ENCODE measurements at regions not wholly inside any gene's neighbourhood (a gene's known extent, or its start where the extent isn't known, plus 50 kb on each side); places are given as distances from the start of the nearest gene placed in this dataset.
A peak's percentile ranks its signal among the peaks of the same experiment; 100 is the strongest.
"Not testable (repeated sequence)": the region's sequence is repeated elsewhere in the genome, so short reads cannot be mapped to it uniquely, and the experiment has no call there.

DNA sequence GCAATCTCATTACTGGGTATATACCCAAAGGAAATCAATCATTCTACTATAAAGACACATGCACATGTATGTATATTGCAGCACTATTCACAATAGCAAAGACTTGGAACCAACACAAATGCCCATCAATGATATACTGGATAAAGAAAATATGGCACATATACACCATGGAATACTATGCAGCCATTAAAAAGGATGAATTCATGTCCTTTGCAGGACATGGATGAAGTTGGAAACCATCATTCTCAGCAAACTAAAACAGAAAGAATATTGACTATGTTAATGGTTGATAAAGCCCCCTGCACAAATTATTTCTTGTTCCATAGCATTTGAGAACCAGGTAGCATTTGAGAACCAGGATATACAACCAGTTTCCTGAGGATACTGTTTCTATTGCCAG lies 327.2 kb upstream of the SLC39A10 start:
- POLR2A ChIA-PET; H3K36me3 ChIP-seq (ENCODE audit: control insufficient read depth in 2 of 2, insufficient read depth in 1 of 2, low read length in 2 of 2); H3K27ac ChIP-seq (ENCODE audit: extremely low read depth, low read depth, low read length); H3K9me3 ChIP-seq (ENCODE audit: control insufficient read depth, insufficient read depth, low read depth, low read length); H3K4me1 ChIP-seq (ENCODE audit: control insufficient read depth, insufficient read depth, low read length); H3K4me3 ChIP-seq (ENCODE audit: low read depth, low read length); CTCF ChIA-PET: not testable (repeated sequence)
- 0 out of 2 replicates have a peak, but pooled peaks have one; percentile 48 for TF ChIP-seq ZNF146 (tag by site-specific recombination; IDR thresholded peaks at IDR 0.05)

DNA sequence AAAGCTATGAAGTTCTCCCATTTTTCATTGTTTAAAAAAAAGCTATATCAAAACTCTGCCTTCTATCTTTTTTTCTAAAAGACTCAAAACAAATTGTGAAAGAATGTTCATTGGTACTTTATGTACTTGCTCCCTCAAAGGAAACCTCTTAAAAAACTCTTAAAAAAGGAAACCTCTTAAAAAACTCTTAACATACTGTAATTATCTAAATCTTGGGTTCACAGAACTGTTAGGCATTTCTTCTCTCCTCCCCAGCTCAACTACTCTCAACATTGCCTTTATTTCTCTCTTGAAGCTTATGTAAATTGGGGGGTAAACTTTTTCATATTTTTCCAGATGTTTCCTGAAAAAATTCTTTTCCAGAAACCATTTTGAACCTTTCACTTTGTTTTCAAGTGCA lies 330.5 kb upstream of the SLC39A10 start:
- H3K4me1 ChIP-seq (ENCODE audit: control insufficient read depth, insufficient read depth, low read length), result no peaks in the 10 kb centered on the region
- ChIA-PET CTCF (no interaction called here), POLR2A (no interaction called here)
- TF ChIP-seq ZNF133 (tag by site-specific recombination; IDR thresholded peaks at IDR 0.05) (no peak), ZNF184 (tag by site-specific recombination; IDR thresholded peaks at IDR 0.05) (no peak), ZNF202 (tag by site-specific recombination; IDR thresholded peaks at IDR 0.05; ENCODE audit: borderline replicate concordance) (no peak), ZFP37 (tag by site-specific recombination; IDR thresholded peaks at IDR 0.05) (no peak), ZNF239 (tag by site-specific recombination; IDR thresholded peaks at IDR 0.05) (no peak), ZNF121 (tag by site-specific recombination; IDR thresholded peaks at IDR 0.05) (no peak), ZNF521 (tag by site-specific recombination; IDR thresholded peaks at IDR 0.05) (no peak), ZNF248 (tag by site-specific recombination; IDR thresholded peaks at IDR 0.05) (no peak)
- TF ChIP-seq, protein P1, sequence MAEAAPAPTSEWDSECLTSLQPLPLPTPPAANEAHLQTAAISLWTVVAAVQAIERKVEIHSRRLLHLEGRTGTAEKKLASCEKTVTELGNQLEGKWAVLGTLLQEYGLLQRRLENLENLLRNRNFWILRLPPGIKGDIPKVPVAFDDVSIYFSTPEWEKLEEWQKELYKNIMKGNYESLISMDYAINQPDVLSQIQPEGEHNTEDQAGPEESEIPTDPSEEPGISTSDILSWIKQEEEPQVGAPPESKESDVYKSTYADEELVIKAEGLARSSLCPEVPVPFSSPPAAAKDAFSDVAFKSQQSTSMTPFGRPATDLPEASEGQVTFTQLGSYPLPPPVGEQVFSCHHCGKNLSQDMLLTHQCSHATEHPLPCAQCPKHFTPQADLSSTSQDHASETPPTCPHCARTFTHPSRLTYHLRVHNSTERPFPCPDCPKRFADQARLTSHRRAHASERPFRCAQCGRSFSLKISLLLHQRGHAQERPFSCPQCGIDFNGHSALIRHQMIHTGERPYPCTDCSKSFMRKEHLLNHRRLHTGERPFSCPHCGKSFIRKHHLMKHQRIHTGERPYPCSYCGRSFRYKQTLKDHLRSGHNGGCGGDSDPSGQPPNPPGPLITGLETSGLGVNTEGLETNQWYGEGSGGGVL (tag by site-specific recombination; IDR thresholded peaks at IDR 0.05), result no peak
- TF ChIP-seq, protein P2, sequence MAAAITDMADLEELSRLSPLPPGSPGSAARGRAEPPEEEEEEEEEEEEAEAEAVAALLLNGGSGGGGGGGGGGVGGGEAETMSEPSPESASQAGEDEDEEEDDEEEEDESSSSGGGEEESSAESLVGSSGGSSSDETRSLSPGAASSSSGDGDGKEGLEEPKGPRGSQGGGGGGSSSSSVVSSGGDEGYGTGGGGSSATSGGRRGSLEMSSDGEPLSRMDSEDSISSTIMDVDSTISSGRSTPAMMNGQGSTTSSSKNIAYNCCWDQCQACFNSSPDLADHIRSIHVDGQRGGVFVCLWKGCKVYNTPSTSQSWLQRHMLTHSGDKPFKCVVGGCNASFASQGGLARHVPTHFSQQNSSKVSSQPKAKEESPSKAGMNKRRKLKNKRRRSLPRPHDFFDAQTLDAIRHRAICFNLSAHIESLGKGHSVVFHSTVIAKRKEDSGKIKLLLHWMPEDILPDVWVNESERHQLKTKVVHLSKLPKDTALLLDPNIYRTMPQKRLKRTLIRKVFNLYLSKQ (tag by site-specific recombination; IDR thresholded peaks at IDR 0.05; ENCODE audit: borderline replicate concordance), result no peak
- TF ChIP-seq, protein P3, sequence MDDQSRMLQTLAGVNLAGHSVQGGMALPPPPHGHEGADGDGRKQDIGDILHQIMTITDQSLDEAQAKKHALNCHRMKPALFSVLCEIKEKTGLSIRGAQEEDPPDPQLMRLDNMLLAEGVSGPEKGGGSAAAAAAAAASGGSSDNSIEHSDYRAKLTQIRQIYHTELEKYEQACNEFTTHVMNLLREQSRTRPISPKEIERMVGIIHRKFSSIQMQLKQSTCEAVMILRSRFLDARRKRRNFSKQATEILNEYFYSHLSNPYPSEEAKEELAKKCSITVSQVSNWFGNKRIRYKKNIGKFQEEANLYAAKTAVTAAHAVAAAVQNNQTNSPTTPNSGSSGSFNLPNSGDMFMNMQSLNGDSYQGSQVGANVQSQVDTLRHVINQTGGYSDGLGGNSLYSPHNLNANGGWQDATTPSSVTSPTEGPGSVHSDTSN (CRISPR knock-in tag; IDR thresholded peaks at IDR 0.05), result no peak
- no peaks in the 10 kb centered on the region for H3K36me3 ChIP-seq (ENCODE audit: control insufficient read depth in 2 of 2, insufficient read depth in 1 of 2, low read length in 2 of 2)
- no peak overlapping the region for H3K4me3 ChIP-seq (ENCODE audit: low read depth, low read length)
- H3K9me3 ChIP-seq (ENCODE audit: control insufficient read depth, insufficient read depth, low read depth, low read length), result no peaks in the 10 kb centered on the region
- H3K27ac ChIP-seq (ENCODE audit: extremely low read depth, low read depth, low read length), result no peak overlapping the region

DNA sequence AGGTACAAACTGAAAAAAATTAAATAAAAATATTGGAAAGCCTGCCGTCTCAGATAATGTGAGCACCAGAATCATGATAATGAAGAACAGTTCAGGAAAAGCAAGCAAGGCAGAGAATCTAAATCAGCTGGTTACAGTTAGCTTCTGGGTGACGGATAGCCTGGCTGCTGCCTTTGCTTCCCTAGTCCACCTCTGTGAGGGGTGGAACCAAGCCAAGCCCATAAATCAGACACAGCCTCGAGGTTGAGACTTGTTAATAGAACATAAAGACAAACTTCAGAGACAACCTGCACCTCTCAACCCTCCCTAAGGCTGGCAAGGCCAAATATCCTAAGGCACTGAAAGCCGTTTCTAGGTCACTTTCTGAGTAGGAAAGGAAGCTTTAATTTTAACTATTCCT lies 334.7 kb upstream of the SLC39A10 start:
- no peak overlapping the region for H3K4me3 ChIP-seq (ENCODE audit: low read depth, low read length)
- H3K9me3 ChIP-seq (ENCODE audit: control insufficient read depth, insufficient read depth, low read depth, low read length), result no peaks in the 10 kb centered on the region
- POLR2A ChIA-PET, result no interaction called here
- no peaks in the 10 kb centered on the region for H3K4me1 ChIP-seq (ENCODE audit: control insufficient read depth, insufficient read depth, low read length)
- CTCF ChIA-PET, result interaction anchor here (1.4 kb wide), 1 partner anchor 338 kb away, joined by 4 read pairs; no protein-coding TSS in a partner anchor
- no peak overlapping the region for H3K27ac ChIP-seq (ENCODE audit: extremely low read depth, low read depth, low read length)
- H3K36me3 ChIP-seq (ENCODE audit: control insufficient read depth in 2 of 2, insufficient read depth in 1 of 2, low read length in 2 of 2), result no peaks in the 10 kb centered on the region
- TF ChIP-seq, protein P4, sequence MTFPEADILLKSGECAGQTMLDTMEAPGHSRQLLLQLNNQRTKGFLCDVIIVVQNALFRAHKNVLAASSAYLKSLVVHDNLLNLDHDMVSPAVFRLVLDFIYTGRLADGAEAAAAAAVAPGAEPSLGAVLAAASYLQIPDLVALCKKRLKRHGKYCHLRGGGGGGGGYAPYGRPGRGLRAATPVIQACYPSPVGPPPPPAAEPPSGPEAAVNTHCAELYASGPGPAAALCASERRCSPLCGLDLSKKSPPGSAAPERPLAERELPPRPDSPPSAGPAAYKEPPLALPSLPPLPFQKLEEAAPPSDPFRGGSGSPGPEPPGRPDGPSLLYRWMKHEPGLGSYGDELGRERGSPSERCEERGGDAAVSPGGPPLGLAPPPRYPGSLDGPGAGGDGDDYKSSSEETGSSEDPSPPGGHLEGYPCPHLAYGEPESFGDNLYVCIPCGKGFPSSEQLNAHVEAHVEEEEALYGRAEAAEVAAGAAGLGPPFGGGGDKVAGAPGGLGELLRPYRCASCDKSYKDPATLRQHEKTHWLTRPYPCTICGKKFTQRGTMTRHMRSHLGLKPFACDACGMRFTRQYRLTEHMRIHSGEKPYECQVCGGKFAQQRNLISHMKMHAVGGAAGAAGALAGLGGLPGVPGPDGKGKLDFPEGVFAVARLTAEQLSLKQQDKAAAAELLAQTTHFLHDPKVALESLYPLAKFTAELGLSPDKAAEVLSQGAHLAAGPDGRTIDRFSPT (tag by site-specific recombination; IDR thresholded peaks at IDR 0.05), result no peak
- TF ChIP-seq ZBTB17 (tag by site-specific recombination; IDR thresholded peaks at IDR 0.05) (no peak), MEIS1 (CRISPR knock-in tag; IDR thresholded peaks at IDR 0.05; ENCODE audit: borderline replicate concordance) (peak; percentile 63; the same call in 1 of the 2 replicates), HOXA7 (CRISPR knock-in tag; IDR thresholded peaks at IDR 0.05; ENCODE audit: borderline replicate concordance) (no peak)
